22Rv1 (cell line): ENCODE measurements at regions not wholly inside any gene's neighbourhood (a gene's known extent, or its start where the extent isn't known, plus 50 kb on each side); places are given as distances from the start of the nearest gene placed in this dataset.

Experiments used
- H3K27ac ChIP-seq: fragments of 450-650 bp; 2 replicates; pipeline ENCODE4 v1.5.1; 2017
- CTCF ChIP-seq: fragments of 450-650 bp; IDR thresholded peaks from 2 replicates; pipeline ENCODE4 v1.5.1; 2017; ENCODE audit warnings: mild to moderate bottlenecking
- ZFX ChIP-seq: fragments of 450-650 bp; IDR thresholded peaks from 2 replicates; pipeline ENCODE4 v1.6.1; 2017; ENCODE audit warnings: antibody characterized with exemption, borderline replicate concordance

GRCh38 chr9:19517202-19517942, 108.6 kb downstream of the ACER2 start:
- TF ChIP-seq ZFX (no peak), CTCF (peak; percentile 65)
- H3K27ac ChIP-seq = no peak overlapping the region

- no peak overlapping the region for H3K27ac ChIP-seq
- TF ChIP-seq CTCF = no peak
- no peak for TF ChIP-seq ZFX
These were observed 107.5 kb downstream of the ACER2 start for GRCh38 chr9:19516348-19516747.

GRCh38 chr9:19513671-19514275, 105.0 kb downstream of the ACER2 start:
- no peak for TF ChIP-seq CTCF
- TF ChIP-seq ZFX = no peak
- H3K27ac ChIP-seq = no peak overlapping the region

- no peak overlapping the region for H3K27ac ChIP-seq
- TF ChIP-seq ZFX (no peak), CTCF (no peak)
These were observed 103.5 kb downstream of the ACER2 start for GRCh38 chr9:19512103-19512832.

GRCh38 chr9:19511694-19512093, 102.9 kb downstream of the ACER2 start:
- TF ChIP-seq CTCF = no peak
- H3K27ac ChIP-seq = no peak overlapping the region

DNA sequence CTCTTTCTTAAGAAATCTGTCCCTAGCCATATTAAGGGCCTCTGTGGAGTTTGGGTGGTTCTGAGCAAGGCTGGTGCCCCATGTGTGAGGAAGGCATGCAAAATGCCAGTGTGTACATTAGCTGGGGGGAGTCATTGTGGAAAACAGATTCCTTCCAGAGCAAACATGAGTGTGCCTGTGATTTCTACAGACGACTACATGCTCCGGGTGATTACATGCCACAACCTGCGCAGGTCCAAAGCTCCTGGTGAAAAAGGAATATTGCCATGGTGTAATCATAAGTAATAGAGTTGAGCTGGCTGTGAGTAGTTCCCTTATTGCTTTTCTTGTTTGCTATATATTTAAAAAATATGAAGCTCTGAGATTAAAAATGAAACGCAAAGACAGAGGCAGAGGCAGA, 102.1 kb downstream of the ACER2 start:
- TF ChIP-seq CTCF (no peak), ZFX (no peak)
- H3K27ac ChIP-seq = no peak overlapping the region
